Hepatocyte (in vitro differentiated cells): ENCODE measurements at regions not wholly inside any gene's neighbourhood (a gene's known extent, or its start where the extent isn't known, plus 50 kb on each side); places are given as distances from the start of the nearest gene placed in this dataset.

Experiments used
- CTCF ChIP-seq: fragments of 200-600 bp; sonication (generic); IDR thresholded peaks from 2 replicates; pipeline ENCODE4 v1.5.1; 2016; ENCODE audit warnings: antibody characterized with exemption, mild to moderate bottlenecking; ENCODE audit not compliant: poor library complexity
- EZH2 ChIP-seq: fragments of 200-600 bp; sonication (generic); IDR thresholded peaks from 2 replicates; pipeline ENCODE4 v1.6.1; 2016; ENCODE audit warnings: antibody characterized with exemption, mild to moderate bottlenecking, borderline replicate concordance

GRCh38 chr3:124345845-124346244 is 353.9 kb upstream of the ROPN1 start:
- TF ChIP-seq CTCF (no peak), EZH2 (no peak)
